ENCODE measurements at regions not wholly inside any gene's neighbourhood (a gene's known extent, or its start where the extent isn't known, plus 50 kb on each side); places are given as distances from the start of the nearest gene placed in this dataset.

DNA sequence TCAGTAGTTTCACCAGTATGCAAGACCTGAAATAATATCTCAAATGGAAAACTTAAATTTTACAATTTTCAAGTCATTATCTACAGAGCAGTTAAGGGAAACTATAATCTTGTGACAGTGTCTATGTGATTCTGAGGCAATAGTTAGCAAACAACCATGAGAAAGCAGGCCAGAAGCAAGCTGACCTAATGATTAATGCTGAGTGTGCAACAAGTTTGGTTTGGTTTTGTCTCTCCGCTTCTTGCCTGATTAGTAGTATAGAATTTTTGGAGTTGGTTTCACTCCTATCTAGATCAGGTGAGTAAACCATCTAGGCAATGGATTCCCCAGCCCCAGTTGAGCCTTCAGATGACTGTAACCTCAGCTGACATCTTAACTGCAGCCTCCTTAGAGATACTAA is 212.9 kb upstream of the NAV3 start:
- no peak for DNase-seq

DNA sequence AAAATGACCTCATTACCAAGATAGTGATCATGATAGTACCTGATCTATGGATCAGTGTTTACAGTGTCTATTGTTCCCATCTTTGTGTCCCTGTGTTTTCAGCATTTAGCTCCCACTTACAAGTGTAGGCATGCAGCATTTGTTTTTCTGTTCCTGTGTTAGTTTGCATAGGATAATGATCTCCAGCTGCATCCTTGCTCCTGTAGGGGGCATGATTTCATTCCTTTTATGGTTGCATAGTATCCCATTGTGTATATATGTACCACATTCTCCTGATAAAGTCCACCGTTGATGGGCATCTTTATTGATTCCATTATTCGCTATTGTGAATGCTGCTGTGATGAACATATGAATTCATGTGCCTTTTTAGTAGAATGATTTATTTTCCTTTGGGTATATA is 215.4 kb upstream of the NAV3 start:
- no peak for DNase-seq

DNA sequence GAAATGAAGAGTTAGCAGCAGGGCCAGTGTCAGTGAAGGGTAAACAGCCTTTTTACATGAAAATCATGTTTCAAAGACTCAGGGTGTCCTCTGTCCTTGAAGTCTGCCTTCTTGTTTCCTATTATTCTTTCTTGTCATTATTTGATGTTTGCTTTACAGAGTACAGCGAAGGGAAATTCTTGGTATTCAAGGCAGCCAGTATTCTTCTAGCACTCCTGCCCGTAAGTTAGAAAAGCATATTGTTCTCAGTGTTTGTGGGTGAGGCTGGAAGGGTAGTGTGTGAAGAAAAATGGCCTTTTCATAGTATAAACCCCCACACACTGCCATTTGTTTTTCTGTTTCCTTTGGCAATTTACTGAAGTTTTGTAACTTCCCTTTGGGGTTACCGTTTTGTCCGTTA is 217.3 kb upstream of the NAV3 start:
- no peak for DNase-seq

DNA sequence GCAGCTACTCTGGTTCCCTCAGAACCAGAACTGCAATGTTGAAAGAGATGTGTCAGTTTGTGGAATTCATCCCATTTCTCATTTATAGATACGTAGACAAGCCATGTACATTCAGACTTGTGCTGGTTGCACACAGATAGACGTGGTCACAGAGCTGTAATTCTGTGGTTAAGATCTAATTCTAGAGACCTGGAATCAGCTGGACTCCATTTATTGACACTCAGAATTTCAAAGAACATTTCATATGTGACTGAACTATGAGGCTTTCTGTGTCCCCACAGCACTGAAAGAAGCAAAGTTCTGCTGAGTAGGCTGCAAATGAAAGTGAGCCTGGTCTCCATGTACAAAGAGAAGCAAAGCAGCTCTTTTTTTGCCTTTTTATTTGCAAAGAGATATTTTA is 220.2 kb upstream of the NAV3 start:
- DNase-seq, result no peak

DNA sequence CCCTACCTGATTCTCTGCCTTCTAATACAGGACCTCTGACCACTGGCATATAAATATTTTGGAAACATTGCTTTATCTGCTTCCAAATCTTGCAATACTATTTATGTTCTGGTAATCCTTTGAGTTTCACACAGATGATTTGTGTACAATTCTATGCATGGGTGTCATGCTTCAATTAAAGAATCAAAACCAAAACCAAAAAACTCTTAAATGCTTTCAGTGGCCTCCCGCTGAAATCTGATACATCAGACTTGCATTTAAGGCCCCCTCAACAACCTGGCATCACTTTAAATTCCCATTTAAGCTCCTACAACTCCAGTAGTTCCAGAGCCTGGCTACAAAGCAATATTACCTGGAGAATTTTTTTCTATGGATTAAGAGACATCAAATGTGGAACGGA is 221.7 kb upstream of the NAV3 start:
- DNase-seq, result no peak

DNA sequence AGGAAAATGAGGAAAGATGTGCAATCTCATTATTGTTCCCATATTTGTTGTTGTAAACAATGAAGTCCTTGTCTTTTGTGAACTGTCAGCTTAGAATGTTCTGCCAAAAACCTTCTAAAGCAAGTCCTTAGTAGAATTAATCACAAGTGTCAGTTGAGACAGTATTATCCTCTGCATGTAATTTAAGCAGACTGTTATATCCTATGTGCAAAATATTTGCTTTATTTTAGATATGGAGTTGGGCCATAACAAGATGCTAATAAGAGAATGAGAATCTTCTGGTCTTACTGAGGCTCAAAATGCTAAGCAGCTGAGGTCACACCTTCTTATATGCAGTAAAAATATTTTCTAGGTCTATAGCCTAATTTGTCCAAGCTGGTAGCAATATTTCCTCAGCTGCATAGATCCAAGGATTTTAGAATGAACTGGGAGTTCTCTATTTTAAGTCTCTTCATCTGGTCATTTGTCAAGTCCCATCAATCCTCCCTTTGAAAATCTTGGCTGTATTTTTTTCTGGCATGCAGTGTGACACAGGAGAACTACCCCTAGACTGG is 222.3 kb upstream of the NAV3 start:
- DNase-seq, result no peak

DNA sequence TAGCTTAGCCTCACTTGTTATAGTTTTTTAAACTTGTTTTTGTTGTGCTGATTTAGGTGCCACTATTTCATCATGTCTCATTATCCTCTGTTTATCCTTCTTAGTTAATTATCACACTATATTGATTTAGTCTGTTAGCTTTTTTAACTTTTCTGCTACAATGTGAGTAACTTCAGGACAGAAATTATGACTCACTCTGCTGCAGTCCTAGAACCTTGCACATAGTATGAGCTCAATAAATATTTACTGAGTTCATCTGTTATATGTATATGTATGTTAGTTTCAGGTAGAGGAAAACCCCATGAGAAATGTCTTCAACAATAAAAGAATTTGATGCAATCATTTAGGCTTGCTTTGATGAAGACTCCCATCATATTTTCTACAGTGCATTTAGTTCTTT is 224.3 kb upstream of the NAV3 start:
- no peak for DNase-seq

DNA sequence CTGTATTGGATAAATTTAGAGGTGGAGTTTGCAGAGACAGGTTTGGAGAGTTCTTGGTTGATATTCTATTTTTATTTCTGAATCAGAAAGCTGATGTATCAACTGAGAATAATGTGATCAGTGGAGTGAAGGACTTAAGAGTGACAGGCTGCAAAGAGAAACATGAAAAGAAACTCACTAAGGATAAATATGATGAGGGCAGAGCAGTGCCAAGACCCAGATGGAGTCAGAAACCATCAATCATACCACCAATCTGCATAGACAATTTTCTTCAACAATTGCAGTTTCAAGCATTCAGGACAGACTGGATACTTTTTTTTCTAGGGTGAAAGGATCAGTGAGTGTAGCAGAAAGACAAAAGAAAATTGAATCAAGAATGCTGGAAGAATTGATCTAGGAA is 226.7 kb upstream of the NAV3 start:
- no peak for DNase-seq

DNA sequence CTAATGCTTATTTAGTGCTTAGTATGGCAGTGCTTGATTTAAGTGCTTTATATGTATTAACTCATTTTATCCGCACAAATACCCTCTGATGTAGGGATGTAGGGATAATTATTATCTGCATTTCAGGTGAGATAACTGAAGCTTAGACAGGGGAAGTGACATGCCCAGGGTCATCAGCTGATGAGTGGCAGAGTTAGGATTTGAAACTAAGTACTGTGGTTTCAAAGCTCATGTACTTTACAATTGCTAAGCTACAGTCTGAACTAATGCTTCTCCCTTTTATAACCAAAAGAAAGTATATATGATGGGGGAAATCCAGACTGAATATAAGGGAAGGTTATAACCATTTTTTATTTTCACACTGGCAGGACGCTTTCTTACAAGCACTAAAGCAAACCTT is 229.6 kb upstream of the NAV3 start:
- no peak for DNase-seq

DNA sequence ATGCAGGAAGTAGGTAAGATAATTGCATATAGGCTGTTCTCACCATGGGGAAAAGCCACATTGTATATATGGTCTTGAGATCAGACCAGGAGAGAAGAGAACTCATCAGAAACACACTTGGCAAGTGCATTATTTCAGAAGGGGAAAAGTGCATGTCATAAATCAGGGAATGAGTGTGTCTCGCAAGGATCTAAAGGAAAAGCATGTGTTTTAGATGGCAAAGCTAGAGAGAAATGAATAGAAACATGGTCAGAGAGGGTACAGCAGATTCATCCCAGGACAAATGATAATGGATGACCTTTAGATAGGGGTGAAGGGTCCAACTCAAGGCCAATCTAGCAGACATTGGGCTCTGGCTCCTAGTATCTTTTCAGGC is 230.2 kb upstream of the NAV3 start:
- no peak for DNase-seq

DNA sequence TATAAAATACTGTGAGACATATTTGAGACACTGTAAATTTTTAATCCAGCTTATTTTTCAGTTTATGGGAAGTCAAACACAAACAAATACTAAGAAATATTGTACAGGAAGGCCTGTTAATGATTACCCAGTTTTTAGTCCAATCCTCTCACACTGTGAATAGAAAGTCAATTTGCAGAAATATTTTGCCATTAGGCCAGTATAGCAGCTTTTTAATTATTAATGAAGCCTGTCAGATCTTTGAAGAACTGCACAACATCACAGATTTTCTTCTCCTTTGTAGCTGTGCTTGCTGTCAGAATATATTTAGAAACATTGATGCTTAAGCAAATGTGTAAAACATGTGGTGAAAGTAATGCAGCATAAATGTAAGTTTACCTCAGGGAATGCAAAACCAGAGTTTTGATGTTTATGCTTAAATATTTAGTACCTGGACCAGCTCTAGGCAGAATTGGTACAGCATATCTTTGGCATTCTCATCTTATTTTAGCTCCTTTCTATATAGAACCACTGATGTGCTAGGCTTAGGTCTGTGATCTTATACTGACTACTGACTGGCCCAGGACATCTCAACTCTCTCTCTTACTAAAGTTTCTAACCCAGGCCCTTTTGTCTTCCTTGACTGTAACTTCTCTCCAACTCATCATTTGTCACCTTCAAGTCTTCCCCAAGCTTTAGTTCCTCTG is 230.8 kb upstream of the NAV3 start:
- DNase-seq, result no peak

DNA sequence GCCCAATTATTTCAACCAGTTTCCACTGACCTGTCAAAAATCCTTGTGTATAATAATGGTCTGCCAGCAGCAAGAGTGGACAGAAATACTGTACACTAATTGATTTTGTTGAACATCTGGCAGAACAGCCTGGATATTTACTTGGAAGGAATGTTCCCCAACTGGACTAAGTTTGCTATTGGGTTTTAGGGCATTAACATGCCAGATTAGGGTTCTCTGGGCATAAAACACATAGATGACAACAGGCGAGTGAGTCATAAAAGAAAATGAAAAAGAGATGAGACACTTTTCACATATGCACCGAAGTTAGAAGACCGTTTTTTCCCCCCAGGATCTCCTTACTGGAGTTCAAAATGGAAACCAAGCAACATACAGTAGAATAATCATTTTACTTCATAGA is 236.3 kb upstream of the NAV3 start:
- DNase-seq, result peak; percentile 3

DNA sequence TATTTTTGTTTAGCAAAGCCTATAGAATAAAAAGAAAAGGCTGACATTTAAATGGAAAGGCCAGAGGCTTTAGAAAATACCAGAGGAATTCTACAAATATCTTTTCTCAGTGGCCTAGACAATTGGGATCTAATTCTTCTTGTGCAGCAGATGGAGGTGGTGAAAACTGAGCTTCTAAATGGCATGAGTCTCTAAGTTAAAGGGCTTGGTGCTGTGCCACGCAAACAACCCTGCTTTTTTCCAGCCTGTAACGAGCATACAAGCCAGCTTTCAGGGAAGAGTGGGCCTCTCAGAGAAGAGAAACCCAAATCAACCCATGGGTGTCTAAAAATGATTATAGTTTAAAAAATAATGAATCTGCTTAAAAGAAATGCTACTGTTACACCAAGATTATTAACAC is 237.9 kb upstream of the NAV3 start:
- peak; percentile 25 for DNase-seq

DNA sequence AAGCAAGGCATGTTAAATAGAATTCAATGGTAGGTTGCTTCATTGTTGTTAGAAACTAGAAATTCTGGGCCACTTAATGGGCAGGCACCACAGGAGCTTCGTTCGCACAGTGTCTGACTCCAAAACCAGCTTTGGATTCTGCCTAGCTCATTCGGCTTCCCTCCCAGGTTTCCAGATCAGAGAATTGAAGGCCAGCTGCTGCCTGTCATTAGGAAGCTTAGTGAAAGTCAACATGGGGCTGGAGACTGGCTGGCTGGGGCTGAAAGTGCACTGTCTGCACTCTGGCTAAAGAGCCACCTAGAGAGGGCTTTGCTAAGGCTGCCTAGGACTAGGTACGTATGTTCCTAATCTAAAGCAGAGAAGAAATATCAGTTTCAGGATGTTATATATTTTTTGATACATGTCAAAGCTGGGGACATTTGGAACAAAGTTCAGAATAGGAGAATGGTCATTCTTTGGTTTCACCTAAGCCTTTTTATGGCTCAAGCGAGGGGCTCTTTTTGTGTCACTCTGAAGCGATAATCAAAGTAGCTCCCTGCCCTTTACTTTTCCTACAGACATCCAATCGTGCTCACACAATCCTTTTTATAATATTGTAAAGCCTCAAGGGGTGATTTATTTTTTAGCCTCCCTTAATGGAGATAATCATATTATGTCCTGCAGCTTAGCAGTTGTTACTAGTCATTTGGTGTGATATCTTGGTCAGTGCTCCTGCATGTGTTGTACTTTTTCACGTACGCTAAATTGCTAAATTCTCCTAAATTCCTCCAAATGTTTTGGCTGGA is 238.5 kb upstream of the NAV3 start:
- peak; percentile 58 for DNase-seq

DNA sequence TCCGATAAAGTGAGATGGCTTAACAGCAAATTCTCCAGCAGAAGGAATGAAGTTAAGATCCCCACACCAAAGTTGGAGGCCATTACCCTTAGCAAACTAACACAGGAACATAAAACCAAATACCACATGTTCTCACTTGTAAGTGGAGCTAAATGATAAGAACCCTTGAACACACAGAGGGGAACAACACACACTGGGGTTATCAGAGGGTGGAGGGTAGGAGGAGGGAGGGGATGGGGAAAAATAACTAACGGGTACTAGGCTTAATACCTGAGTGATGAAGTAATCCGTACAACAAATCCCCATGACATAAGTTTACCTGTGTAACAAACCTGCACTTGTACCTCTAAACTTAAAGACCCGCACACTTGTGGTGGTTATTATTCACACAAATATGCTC is 240.4 kb upstream of the NAV3 start:
- DNase-seq, result no peak

DNA sequence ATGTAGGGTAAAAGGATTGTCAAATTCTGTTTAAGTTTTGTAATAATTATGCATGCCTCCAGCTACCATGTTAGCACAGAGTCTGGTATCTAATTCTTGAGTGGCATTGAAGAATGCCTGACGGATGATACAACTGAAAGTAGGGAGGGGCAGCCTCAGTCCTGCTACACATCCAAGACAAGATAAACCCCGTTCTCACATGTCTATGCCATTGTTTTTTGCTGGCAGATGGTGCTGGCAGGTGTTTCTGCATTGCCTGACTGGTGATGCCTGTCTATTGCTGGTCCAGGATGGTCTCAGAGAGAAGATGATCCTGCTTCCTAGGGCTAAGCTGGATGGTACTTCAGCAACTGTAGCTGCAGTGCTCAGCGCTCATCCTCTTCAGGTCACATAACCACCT is 245.8 kb upstream of the NAV3 start:
- no peak for DNase-seq

DNA sequence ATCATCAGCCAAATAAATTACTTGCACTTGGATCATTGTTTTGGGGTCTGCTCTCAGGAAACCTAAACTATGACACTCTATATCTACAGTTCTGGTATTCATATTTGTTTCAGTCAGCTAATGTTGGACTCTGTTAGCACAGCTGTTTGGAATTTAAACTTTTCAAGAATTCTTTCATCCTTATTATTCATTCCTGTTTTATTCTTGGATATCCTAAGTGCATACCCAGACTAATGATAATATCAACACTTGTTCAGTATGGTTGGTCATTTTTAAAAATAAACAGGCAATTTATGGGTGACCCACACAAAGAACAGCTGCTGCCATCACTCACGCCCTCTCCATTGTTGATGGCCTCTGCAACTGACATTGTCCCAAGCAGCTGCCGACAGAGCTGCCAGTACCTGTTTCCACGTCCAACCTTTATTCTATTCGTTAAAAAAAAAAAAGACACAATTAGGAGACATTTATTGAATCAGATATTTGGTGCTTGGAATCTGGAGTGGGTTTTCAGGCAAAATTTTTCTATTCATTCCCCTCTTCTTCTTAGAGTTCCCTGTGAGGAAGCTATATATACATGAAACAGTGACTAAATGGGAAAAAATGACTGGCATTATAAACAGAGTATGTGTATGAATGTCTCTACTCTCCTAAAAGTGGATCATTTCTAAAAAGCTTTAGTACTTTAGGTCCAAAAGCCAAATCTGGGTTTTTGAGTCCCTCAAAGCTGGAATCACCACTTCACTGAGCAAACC is 252.1 kb upstream of the NAV3 start:
- no peak for DNase-seq

DNA sequence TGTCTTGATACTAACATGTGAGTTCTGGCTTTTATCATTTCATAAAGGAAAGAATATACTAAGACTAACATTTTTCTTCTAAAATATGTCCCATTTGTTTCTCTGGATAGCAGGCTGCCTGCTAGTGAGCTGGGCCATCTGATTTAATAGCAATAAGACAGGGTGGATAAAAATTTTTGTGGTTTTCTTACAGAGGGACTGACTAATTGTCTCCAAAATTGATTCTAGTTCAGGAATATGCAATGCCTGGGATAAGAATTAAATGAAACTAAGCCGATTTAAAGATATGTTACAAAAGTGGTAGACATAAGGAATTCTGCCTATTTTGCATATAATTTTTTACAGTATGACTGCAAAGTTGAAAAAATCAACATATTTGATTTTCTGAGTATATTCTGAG is 252.9 kb upstream of the NAV3 start:
- DNase-seq, result no peak

DNA sequence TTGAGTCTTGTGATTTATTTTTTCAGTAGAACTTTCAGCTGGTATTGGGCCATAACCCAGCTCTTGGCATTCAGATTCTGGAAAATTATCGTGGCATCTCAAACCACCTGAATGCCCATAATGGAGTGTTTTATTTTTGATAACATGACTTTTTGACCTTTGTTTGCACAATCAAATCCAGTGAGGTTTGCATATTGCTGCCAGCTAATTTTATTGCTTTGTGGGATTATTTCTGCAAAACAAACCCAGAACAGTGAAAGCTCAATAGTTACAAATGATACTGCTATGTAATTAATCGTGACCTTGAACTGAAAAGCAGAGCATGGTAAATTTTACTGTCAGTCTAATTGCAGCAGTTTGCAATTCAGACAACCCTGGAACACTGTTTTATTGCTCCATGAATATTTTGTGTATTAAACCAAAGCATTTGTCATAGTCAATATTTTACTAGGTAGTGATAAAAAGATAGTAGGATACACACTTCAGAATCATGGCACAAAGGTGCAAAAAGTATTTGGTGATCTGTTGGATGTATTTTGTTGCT is 255.2 kb upstream of the NAV3 start:
- no peak for DNase-seq

DNA sequence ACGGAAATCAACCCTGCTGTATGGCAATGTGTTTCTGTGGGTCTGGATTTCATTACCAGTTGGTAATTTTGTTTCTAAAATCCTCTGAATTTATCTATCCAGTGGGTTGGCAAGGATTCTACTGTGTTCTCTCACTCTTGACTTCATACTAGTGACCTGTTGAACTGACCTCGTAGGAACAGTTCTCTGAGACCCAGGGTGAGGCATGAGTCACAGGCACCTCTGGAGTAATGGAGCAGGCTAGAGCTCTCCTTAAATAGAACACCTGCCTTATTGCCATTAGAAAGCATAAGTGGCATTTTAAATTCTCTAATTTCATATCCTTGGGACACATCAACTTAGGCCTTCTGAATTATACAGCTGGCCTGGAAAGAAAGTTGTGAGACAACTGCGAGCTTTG is 258.3 kb upstream of the NAV3 start:
- DNase-seq, result no peak

DNA sequence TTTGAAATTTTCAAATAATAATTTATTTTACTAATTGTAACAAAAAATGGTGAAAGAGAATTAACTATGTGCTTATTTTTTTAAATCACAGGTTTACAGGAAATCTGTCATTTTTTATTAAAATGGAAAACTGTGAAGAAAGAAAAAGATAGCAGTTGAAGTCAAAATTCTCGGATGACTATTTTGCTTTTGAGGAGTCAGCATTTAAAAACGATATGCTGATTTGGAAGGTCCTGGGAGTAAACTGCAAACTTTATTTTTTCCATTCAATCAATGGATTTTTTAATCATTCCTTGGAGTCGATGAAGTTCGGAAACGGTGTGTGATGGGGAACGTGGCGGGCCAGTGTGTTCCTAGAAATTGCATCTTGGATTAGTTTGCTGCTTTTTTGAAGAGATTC is 258.9 kb upstream of the NAV3 start:
- no peak for DNase-seq

DNA sequence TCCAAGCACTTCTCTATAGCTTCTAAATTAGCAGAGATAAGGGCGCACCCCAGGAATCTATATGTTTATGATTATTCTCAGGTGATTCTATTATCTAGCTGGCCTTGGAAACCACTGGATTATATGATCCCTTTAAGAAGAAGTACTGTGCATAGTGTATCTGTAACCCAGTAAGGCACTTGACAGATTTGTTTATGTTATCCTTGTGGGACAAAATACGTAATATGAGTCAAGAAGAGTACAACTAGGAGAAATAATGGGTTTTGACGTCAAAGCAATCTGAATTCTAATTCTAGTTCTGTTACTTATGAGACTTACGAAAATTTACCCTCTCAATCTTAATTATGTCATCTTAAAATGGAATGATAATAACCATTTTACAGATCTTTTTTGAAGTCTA is 259.6 kb upstream of the NAV3 start:
- no peak for DNase-seq

DNA sequence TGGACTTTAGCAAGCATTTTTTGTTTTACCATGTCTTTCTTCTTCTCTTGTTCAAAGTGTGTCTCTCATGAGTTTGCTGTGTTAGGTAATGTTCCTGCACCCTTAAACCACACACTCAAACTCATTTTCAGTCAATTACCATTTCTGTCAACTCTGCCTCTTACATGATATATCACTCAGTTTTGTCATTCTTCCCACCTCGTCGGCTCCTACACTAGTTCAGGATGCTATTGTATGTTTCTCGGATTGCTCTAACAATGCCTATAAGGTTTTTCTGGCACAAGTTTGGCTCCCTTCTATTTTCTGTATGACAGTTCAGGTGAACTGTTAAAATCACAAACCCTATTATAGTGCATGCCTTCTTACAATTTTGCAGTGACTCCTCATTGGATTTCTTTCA is 260.8 kb upstream of the NAV3 start:
- DNase-seq, result no peak

DNA sequence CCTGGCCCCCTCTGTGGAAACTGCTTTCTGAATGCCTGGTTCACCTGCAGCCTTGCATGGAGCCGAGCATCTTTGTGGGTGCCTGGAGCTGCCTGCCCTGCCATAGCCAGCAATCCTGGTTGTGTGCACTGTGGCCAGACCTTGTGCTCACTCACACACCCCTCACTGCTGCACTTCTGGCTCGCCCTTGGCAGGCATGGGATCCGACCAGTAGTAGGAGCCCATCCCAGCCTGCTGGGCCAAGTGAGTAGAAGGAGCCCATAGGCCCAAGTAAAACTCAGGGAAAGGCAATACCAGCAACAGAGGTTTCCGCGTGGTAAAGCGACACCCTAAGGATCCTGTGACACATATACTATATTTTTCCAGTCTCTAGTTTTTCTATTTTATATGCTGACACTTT is 270.0 kb upstream of the NAV3 start:
- DNase-seq, result no peak
